ENCODE measurements at regions not wholly inside any gene's neighbourhood (a gene's known extent, or its start where the extent isn't known, plus 50 kb on each side); places are given as distances from the start of the nearest gene placed in this dataset.

DNA sequence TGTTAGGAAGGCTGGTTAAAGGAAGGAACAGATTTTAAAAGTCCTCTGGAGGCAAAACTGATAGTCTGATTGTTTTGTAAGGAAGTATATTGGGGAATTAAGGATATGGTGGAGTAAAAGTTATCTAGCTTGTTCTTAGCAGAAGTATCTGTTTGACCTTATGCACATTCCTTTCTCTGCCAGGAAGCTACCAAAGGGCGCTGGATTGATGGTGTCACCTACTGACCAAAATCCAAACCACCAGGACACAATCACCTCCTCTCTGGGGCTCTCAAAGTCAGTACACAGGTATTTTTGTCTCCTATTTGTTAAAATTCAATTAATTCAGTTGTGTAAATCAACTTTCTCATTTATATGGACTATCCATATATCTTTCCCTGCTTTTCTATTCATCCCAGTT is 484.5 kb downstream of the NUP35 start:
- H3K36me3 ChIP-seq (ENCODE audit: control insufficient read depth in 1 of 2, insufficient read depth in 2 of 2, low read length in 2 of 2): no peaks in the 10 kb centered on the region
- H3K9me2 ChIP-seq (ENCODE audit: insufficient read depth): no peaks in the 10 kb centered on the region
- H3K79me2 ChIP-seq (ENCODE audit: insufficient read depth, low read length): no peaks in the 10 kb centered on the region
- TF ChIP-seq POLR2AphosphoS5 (IDR thresholded peaks at IDR 0.05; ENCODE audit: low read depth, low read length) (no peak), CBX3 (IDR thresholded peaks at IDR 0.05; ENCODE audit: low read depth) (no peak), ZFX (IDR thresholded peaks at IDR 0.05) (no peak), POLR2A (IDR thresholded peaks at IDR 0.05; ENCODE audit: borderline replicate concordance, extremely low read depth, insufficient read depth, insufficient read length) (no peak), FOSL1 (IDR thresholded peaks at IDR 0.05; ENCODE audit: low read depth) (no peak), CEBPB (IDR thresholded peaks at IDR 0.05; ENCODE audit: low read depth) (no peak)
- TF ChIP-seq, protein P1, sequence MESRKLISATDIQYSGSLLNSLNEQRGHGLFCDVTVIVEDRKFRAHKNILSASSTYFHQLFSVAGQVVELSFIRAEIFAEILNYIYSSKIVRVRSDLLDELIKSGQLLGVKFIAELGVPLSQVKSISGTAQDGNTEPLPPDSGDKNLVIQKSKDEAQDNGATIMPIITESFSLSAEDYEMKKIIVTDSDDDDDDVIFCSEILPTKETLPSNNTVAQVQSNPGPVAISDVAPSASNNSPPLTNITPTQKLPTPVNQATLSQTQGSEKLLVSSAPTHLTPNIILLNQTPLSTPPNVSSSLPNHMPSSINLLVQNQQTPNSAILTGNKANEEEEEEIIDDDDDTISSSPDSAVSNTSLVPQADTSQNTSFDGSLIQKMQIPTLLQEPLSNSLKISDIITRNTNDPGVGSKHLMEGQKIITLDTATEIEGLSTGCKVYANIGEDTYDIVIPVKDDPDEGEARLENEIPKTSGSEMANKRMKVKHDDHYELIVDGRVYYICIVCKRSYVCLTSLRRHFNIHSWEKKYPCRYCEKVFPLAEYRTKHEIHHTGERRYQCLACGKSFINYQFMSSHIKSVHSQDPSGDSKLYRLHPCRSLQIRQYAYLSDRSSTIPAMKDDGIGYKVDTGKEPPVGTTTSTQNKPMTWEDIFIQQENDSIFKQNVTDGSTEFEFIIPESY (IDR thresholded peaks at IDR 0.05; ENCODE audit: extremely low read depth, insufficient replicate concordance, low read length): no peak
- no peak overlapping the region for H2AFZ ChIP-seq (ENCODE audit: low read depth, low read length, poor library complexity, severe bottlenecking)
- no peaks in the 10 kb centered on the region for H3K27me3 ChIP-seq (ENCODE audit: insufficient read depth, low read length)
- ChIA-PET CTCF (no interaction called here), RAD21 (ENCODE audit: low non-redundant PET in 1 of 2, low total read pairs in 2 of 2, uncharacterized antibody in 2 of 2, unreplicated experiment in 2 of 2) (no interaction called here), POLR2A (no interaction called here)
- no peak overlapping the region for H3K27ac ChIP-seq (ENCODE audit: low read depth, low read length)
- intact Hi-C loops (cut with micrococcal nuclease): no loop called here
- no peak overlapping the region for H3K4me2 ChIP-seq (ENCODE audit: low read length)
- H3K4me3 ChIP-seq (replicated peaks in 1 of 2; ENCODE audit: low read depth in 1 of 2, low read length in 2 of 2): no peak overlapping the region
- H4K20me1 ChIP-seq (ENCODE audit: insufficient read depth): no peaks in the 10 kb centered on the region
- H3K9me3 ChIP-seq (ENCODE audit: control insufficient read depth in 1 of 2, insufficient read depth in 1 of 2, low read depth in 1 of 2, low read length in 2 of 2): no peaks in the 10 kb centered on the region
- DNase-seq (ENCODE audit: low read depth, low spot score): no peak
- no peak overlapping the region for H3K9ac ChIP-seq (ENCODE audit: low read length)
- ATAC-seq: no peak
- no peaks in the 10 kb centered on the region for H3K4me1 ChIP-seq (ENCODE audit: control insufficient read depth in 1 of 2, insufficient read depth in 2 of 2, low read length in 2 of 2)
- BruUV-seq (replicated peaks): no TSS peak

DNA sequence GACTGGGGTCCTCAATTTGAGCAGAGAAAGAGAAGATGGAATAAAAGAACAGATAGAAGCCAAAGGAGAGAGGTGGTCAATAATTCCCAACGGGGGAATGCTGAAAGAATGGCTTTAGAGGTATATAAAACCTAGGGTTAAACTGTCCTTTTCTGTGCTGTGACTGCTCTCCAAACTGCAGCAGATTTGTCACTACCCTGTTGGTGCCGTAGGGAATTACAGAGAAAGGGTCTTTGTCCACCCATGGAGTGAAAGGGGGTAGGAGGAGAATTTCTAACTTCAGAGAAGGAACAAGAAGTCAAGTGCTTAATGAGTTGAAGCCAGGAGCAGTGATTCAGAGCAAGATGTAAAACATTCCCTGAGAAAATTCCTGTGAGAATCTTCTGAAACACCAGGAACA is 486.5 kb downstream of the NUP35 start:
- H3K4me1 ChIP-seq (ENCODE audit: control insufficient read depth in 1 of 2, insufficient read depth in 2 of 2, low read length in 2 of 2): no peaks in the 10 kb centered on the region
- H3K9me3 ChIP-seq (ENCODE audit: control insufficient read depth in 1 of 2, insufficient read depth in 1 of 2, low read depth in 1 of 2, low read length in 2 of 2): no peaks in the 10 kb centered on the region
- TF ChIP-seq, protein P2, sequence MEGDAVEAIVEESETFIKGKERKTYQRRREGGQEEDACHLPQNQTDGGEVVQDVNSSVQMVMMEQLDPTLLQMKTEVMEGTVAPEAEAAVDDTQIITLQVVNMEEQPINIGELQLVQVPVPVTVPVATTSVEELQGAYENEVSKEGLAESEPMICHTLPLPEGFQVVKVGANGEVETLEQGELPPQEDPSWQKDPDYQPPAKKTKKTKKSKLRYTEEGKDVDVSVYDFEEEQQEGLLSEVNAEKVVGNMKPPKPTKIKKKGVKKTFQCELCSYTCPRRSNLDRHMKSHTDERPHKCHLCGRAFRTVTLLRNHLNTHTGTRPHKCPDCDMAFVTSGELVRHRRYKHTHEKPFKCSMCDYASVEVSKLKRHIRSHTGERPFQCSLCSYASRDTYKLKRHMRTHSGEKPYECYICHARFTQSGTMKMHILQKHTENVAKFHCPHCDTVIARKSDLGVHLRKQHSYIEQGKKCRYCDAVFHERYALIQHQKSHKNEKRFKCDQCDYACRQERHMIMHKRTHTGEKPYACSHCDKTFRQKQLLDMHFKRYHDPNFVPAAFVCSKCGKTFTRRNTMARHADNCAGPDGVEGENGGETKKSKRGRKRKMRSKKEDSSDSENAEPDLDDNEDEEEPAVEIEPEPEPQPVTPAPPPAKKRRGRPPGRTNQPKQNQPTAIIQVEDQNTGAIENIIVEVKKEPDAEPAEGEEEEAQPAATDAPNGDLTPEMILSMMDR (IDR thresholded peaks at IDR 0.05 in 2 of 3, conservative IDR thresholded peaks at IDR 0.05 in 1 of 3; ENCODE audit: borderline replicate concordance in 1 of 3, insufficient read depth in 1 of 3, low read depth in 2 of 3, low read length in 2 of 3): peak in 2 of 3 experiments; percentile 28 to 32; a peak in 2 of 6 replicates
- no peak for TF ChIP-seq SIN3A (IDR thresholded peaks at IDR 0.05; ENCODE audit: low read depth)
- ChIA-PET RAD21 (ENCODE audit: low non-redundant PET in 1 of 2, low total read pairs in 2 of 2, uncharacterized antibody in 2 of 2, unreplicated experiment in 2 of 2) (no interaction called here), POLR2A (no interaction called here), CTCF (no interaction called here)
- H3K4me2 ChIP-seq (ENCODE audit: low read length): no peak overlapping the region
- H3K27ac ChIP-seq (ENCODE audit: low read depth, low read length): no peak overlapping the region
- H3K9me2 ChIP-seq (ENCODE audit: insufficient read depth): no peaks in the 10 kb centered on the region
- no peaks in the 10 kb centered on the region for H3K27me3 ChIP-seq (ENCODE audit: insufficient read depth, low read length)
- ATAC-seq (0 out of 2 replicates have a peak, but pooled peaks have one; percentile 54), DNase-seq (ENCODE audit: low read depth, low spot score) (no peak)
- H3K79me2 ChIP-seq (ENCODE audit: insufficient read depth, low read length): no peaks in the 10 kb centered on the region
- BruUV-seq (replicated peaks): no TSS peak
- no peak overlapping the region for H2AFZ ChIP-seq (ENCODE audit: low read depth, low read length, poor library complexity, severe bottlenecking)
- no peak overlapping the region for H3K9ac ChIP-seq (ENCODE audit: low read length)
- H4K20me1 ChIP-seq (ENCODE audit: insufficient read depth): no peaks in the 10 kb centered on the region
- intact Hi-C loops (cut with micrococcal nuclease): no loop called here
- H3K36me3 ChIP-seq (ENCODE audit: control insufficient read depth in 1 of 2, insufficient read depth in 2 of 2, low read length in 2 of 2): no peaks in the 10 kb centered on the region
- no peak overlapping the region for H3K4me3 ChIP-seq (replicated peaks in 1 of 2; ENCODE audit: low read depth in 1 of 2, low read length in 2 of 2)
